ENCODE measurements at regions not wholly inside any gene's neighbourhood (a gene's known extent, or its start where the extent isn't known, plus 50 kb on each side); places are given as distances from the start of the nearest gene placed in this dataset.

GRCh38 chr2:2507417-2507997, 176.4 kb upstream of the MYT1L start:
- ATAC-seq: no peak
- no peak for DNase-seq
- Histone ChIP-seq H3K36me3 (ENCODE audit: control insufficient read depth, insufficient read depth, low read length) (no peaks in the 10 kb centered on the region), H3K27ac (ENCODE audit: low read length) (no peak overlapping the region), H3K4me3 (ENCODE audit: low read length) (no peak overlapping the region), H3K4me1 (ENCODE audit: control insufficient read depth, insufficient read depth, low read length) (no peaks in the 10 kb centered on the region), H3K9me3 (ENCODE audit: control insufficient read depth, insufficient read depth, low read length) (no peaks in the 10 kb centered on the region), H3K27me3 (ENCODE audit: control insufficient read depth, insufficient read depth, low read length) (no peaks in the 10 kb centered on the region)
- no peaks in the 10 kb centered on the region for H3K27me3 Mint-ChIP-seq (ENCODE audit: low read depth in 2 of 2)
- no peaks in the 10 kb centered on the region for H3K4me1 Mint-ChIP-seq
- no peak for TF ChIP-seq CTCF (IDR thresholded peaks at IDR 0.05)
- no peak overlapping the region for H3K27ac Mint-ChIP-seq
- intact Hi-C loops (cut with micrococcal nuclease): no loop called here
- H3K9me3 Mint-ChIP-seq: peaks cover 0 to 4% of the 10 kb centered on the region in 2 donors
- H3K36me3 Mint-ChIP-seq: no peaks in the 10 kb centered on the region
- 87% methylated on average over 20 of the region's 20 CpGs for WGBS (ENCODE audit: insufficient coverage)
- no peak overlapping the region for H3K4me3 Mint-ChIP-seq

- H3K4me1 Mint-ChIP-seq: no peaks in the 10 kb centered on the region
- TF ChIP-seq CTCF (IDR thresholded peaks at IDR 0.05): no peak
- 91% methylated on average over 5 of the region's 6 CpGs for WGBS (ENCODE audit: insufficient coverage)
- intact Hi-C loops (cut with micrococcal nuclease): no loop called here
- no peaks in the 10 kb centered on the region for H3K27me3 Mint-ChIP-seq (ENCODE audit: low read depth in 2 of 2)
- H3K9me3 Mint-ChIP-seq: peaks cover 0 to 4% of the 10 kb centered on the region in 2 donors
- Histone ChIP-seq H3K36me3 (ENCODE audit: control insufficient read depth, insufficient read depth, low read length) (no peaks in the 10 kb centered on the region), H3K27me3 (ENCODE audit: control insufficient read depth, insufficient read depth, low read length) (no peaks in the 10 kb centered on the region), H3K27ac (ENCODE audit: low read length) (no peak overlapping the region), H3K9me3 (ENCODE audit: control insufficient read depth, insufficient read depth, low read length) (no peaks in the 10 kb centered on the region), H3K4me1 (ENCODE audit: control insufficient read depth, insufficient read depth, low read length) (no peaks in the 10 kb centered on the region), H3K4me3 (ENCODE audit: low read length) (no peak overlapping the region)
- no peak overlapping the region for H3K27ac Mint-ChIP-seq
- DNase-seq (no peak), ATAC-seq (no peak)
- no peak overlapping the region for H3K4me3 Mint-ChIP-seq
- H3K36me3 Mint-ChIP-seq: no peaks in the 10 kb centered on the region
These were observed 175.5 kb upstream of the MYT1L start for GRCh38 chr2:2506536-2506935.

- no peaks in the 10 kb centered on the region for H3K36me3 ChIP-seq (ENCODE audit: control insufficient read depth, insufficient read depth, low read length)
- no peaks in the 10 kb centered on the region for H3K27me3 Mint-ChIP-seq (ENCODE audit: low read depth in 2 of 2)
- peaks cover 0 to 4% of the 10 kb centered on the region in 2 donors for H3K9me3 Mint-ChIP-seq
- TF ChIP-seq CTCF (IDR thresholded peaks at IDR 0.05): no peak
- ATAC-seq (no peak), DNase-seq (no peak)
- no peak overlapping the region for H3K27ac ChIP-seq (ENCODE audit: low read length)
- intact Hi-C loops (cut with micrococcal nuclease): no loop called here
- H3K4me3 Mint-ChIP-seq: no peak overlapping the region
- WGBS (ENCODE audit: insufficient coverage): 80% methylated on average over 3 of the region's 4 CpGs
- H3K9me3 ChIP-seq (ENCODE audit: control insufficient read depth, insufficient read depth, low read length): no peaks in the 10 kb centered on the region
- no peak overlapping the region for H3K27ac Mint-ChIP-seq
- no peaks in the 10 kb centered on the region for H3K36me3 Mint-ChIP-seq
- no peaks in the 10 kb centered on the region for H3K4me1 Mint-ChIP-seq
- no peak overlapping the region for H3K4me3 ChIP-seq (ENCODE audit: low read length)
- H3K4me1 ChIP-seq (ENCODE audit: control insufficient read depth, insufficient read depth, low read length): no peaks in the 10 kb centered on the region
- no peaks in the 10 kb centered on the region for H3K27me3 ChIP-seq (ENCODE audit: control insufficient read depth, insufficient read depth, low read length)
These were observed 174.5 kb upstream of the MYT1L start for GRCh38 chr2:2505604-2506003.

- DNase-seq: no peak
- 81% methylated on average over 6 of the region's 6 CpGs for WGBS (ENCODE audit: insufficient coverage)
- no peak overlapping the region for H3K4me3 Mint-ChIP-seq
- Histone ChIP-seq H3K4me1 (ENCODE audit: control insufficient read depth, insufficient read depth, low read length) (no peaks in the 10 kb centered on the region), H3K36me3 (ENCODE audit: control insufficient read depth, insufficient read depth, low read length) (no peaks in the 10 kb centered on the region), H3K27ac (ENCODE audit: low read length) (no peak overlapping the region), H3K9me3 (ENCODE audit: control insufficient read depth, insufficient read depth, low read length) (no peaks in the 10 kb centered on the region), H3K27me3 (ENCODE audit: control insufficient read depth, insufficient read depth, low read length) (no peaks in the 10 kb centered on the region), H3K4me3 (ENCODE audit: low read length) (no peak overlapping the region)
- H3K4me1 Mint-ChIP-seq: no peaks in the 10 kb centered on the region
- no peaks in the 10 kb centered on the region for H3K27me3 Mint-ChIP-seq (ENCODE audit: low read depth in 2 of 2)
- intact Hi-C loops (cut with micrococcal nuclease): no loop called here
- no peak for TF ChIP-seq CTCF (IDR thresholded peaks at IDR 0.05)
- no peaks in the 10 kb centered on the region for H3K36me3 Mint-ChIP-seq
- peaks cover 0 to 4% of the 10 kb centered on the region in 2 donors for H3K9me3 Mint-ChIP-seq
- H3K27ac Mint-ChIP-seq: no peak overlapping the region
- no peak for ATAC-seq
These were observed 172.9 kb upstream of the MYT1L start for GRCh38 chr2:2503864-2504418.
